Retina (tissue), 1 donor: ENCODE measurements at regions not wholly inside any gene's neighbourhood (a gene's known extent, or its start where the extent isn't known, plus 50 kb on each side); places are given as distances from the start of the nearest gene placed in this dataset.

ENCODE experiments used
- DNase-seq: peaks from one replicate; pipeline ENCODE4 v3.0.0-alpha.2; 2016

DNA sequence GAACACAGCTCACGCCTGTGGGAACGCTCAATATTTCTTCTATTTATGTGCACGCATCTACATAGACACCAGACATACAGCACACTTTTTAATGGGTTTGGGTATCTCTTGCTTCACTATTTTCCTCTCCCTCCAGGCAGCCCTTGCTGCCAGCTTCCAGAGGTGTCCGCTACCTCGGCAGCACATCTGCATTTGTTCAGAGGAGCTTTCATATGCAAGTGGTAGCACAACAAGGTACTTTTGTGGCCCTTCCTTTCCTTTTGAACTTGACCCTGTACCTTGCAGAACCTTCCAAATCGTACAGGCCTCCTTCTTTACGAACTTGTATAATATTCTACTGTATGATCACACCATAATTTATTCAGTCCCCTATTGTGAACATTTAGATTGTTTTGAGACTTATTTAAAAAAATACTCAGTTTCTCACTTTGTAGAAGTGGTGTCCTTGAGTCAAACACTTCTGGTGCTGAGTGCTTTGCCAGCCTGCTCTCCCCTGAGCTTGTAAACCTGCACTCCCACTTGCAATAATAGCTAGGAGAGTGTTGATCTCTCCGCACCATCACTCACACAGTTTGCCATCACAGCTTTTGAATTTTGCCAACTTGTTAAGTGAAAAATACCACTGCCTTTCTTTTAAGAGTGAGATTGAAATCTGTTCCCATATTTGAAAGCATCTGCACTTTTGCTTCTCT lies 106.0 kb upstream of the ZNF32 start:
- no peak for DNase-seq

DNA sequence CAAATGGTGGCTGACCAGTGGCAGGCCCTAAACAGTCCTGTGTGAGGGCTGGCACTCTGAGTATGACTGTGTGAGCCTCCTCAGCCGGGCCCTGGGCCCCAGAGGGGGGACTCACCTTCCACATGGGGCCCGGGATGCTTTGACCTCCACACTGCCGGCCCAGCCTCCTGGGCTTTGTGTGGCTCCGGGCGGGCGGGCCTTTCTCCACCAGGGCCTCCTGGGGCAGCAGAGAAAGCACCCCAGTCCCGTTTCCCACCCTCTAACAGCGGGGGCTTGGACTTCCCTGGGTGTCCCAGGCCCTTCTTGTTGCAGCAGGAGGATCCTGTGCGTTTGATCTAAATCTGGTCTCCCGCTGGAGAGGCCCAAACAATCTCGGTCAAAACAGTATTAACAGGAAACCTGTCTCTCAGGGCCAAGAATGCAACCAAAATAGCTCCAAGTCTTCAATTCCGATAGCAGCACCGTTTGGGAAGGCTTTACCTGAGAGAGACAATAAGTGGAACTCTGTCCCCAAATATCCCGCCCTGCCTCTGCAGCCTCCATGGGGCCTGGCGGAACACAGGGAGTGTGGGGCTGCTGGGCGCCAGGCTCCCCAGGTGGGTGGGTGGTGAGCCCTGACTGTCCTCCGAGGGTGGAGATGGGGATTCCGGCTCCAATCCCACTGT lies 104.8 kb upstream of the ZNF32 start:
- no peak for DNase-seq

GRCh38 chr10:43752682-43753081 lies 104.0 kb upstream of the ZNF32 start:
- no peak for DNase-seq

DNA sequence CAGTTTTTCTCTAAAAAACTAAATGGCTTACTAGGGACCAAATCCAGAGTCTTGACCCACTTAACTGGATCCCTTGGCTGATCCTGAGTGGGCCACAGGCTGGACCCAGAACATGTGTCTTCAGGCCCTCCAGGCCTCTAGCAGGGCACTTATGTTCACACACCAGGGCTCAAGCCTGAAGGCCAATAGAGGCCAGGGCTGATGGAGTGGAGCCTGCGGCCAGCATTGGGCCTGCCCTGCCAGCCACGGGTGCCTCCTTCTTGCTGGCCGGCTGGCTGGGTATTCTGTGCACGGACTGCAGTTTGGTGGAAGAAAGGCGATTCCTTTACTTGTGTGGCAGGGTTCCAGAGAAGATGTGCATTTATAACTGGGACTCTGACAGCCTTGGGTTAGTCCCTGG lies 103.0 kb upstream of the ZNF32 start:
- DNase-seq, result no peak

DNA sequence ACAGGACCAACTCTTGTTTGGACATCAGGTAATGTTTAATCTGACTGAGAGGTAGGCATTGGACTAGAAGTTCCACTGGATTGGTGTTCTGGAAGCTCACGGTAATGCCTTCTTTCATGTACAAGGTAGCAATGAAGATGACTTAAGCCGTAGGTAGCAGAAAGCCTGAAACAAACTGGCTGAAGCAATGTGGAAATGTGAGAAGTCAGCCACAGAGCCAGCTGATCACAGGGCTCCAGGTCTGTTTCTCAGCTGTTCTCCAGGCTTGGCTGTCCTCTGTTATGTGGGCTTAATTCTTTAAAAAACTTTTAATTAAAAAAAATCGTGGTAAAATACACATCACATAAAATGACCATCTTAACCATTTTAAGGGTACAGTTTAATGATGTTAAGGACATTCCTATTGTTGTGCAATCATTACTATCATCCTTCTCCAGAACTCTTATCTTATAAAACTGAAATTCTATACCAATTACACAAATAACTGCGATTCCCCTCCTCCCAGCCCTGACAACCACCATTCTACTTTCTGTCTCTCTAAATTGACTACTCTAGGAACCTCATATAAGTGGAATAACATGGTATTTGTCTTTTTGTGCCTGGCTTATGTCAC lies 101.4 kb upstream of the ZNF32 start:
- DNase-seq, result no peak

- DNase-seq, result no peak
Measured at GRCh38 chr10:43749145-43749576, 100.5 kb upstream of the ZNF32 start.

GRCh38 chr10:43748560-43748959 lies 99.9 kb upstream of the ZNF32 start:
- DNase-seq, result no peak

GRCh38 chr10:43746906-43747305 lies 98.2 kb upstream of the ZNF32 start:
- no peak for DNase-seq

DNA sequence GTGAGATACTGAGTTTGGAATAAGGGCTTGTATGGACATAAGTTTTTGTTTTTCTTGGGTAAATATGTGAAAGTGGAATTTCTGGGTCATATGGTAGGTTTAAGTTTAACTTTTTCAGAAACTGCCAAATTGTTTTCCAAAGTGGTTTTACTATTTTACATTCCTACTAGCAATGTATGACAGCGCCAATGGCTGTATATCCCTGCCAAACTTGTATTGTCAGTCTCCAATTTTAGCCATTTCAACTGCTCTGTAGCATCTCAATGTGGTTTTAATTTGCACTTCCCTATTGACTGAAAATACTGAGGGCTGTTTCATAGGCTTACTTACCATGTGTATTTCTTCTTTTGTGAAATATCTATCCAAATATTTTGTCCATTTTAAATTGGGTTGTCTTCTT lies 90.5 kb upstream of the ZNF32 start:
- DNase-seq, result no peak

GRCh38 chr10:43737003-43737402 lies 88.3 kb upstream of the ZNF32 start:
- no peak for DNase-seq

GRCh38 chr10:43735907-43736306 lies 87.2 kb upstream of the ZNF32 start:
- no peak for DNase-seq

GRCh38 chr10:43734716-43735115 lies 86.0 kb upstream of the ZNF32 start:
- DNase-seq, result no peak

- DNase-seq, result no peak
Measured at GRCh38 chr10:43731486-43731885, 82.8 kb upstream of the ZNF32 start.

- DNase-seq, result no peak
Measured at GRCh38 chr10:43728425-43728824, 79.7 kb upstream of the ZNF32 start.

DNA sequence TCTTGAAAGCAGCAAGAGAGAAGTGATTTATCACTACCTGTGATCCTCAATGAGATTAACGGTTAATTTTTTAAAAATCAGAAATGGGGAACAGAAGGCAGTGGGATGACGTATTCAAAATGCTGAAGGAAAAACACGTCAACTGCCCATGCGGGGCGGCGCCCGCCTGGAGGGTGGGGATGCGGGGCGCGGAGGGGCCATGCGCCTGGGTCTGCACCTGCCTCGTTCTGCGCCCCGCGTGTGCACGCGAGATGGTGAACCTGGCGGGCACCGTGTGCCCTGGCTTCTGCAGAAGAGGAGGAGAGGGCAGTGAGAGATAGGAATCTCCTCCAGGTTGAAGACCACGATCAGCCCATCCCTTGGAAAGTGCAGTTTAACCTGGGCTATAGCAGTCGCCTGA lies 79.3 kb upstream of the ZNF32 start:
- DNase-seq, result no peak

GRCh38 chr10:43715334-43715733 lies 66.7 kb upstream of the ZNF32 start:
- no peak for DNase-seq

DNA sequence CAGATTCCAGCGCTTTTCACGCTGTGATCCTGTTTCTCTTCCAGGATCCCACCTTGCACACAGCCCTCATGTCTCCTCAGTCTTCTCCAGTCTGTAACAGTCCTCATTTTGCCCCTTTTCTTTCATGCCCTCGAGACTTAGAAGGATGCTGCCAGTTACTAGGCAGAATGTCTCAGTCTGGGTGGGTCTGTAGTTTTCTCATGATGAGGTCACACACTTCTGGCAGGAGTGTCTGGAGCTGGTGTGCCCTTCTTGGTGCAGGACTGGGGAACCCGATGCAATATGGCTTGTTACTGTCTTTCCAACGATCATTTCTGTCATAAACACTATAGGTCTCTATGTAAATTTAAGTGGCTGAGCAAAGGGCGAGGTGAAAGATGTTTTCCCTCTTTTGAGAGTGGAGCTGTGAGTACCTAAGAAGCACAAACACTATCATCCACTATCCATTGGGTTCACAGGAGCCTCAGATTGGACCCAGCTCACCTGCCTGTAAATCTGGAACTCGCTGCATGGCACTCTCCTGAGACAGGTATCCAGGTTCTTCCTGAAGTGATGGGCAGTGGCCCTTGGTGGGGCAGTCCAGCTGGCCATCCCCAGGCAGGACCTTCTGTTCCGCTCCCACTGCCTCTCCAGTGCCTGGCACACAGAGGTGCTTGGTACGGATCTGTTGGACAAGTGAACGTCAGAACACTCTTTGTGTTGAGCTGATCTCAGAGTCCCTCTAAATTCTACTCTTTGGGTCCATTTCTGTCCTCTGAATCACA lies 64.3 kb upstream of the ZNF32 start:
- DNase-seq, result no peak

- DNase-seq, result no peak
Measured at GRCh38 chr10:43710772-43711471, 62.2 kb upstream of the ZNF32 start.

GRCh38 chr10:43708262-43708661 lies 59.6 kb upstream of the ZNF32 start:
- DNase-seq, result no peak

DNA sequence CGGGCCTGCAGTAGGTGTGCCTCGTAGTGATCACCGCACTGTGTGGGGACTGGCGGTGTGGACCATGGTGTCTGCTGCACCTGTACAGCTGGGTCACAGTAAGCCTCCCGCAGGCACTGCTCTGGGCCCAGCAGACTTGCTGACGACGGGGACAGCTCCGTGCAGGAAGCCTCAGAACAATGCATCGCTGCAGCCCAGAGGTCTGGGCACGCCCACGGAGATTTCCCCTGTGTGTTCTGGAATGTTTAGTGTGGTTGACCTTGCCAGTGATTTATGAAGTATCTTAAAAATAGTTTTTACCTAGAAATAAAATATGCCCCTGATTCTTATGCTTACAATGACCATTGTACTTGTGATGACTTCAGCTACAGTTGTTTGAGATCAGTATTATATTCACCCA lies 59.1 kb upstream of the ZNF32 start:
- DNase-seq, result no peak

DNA sequence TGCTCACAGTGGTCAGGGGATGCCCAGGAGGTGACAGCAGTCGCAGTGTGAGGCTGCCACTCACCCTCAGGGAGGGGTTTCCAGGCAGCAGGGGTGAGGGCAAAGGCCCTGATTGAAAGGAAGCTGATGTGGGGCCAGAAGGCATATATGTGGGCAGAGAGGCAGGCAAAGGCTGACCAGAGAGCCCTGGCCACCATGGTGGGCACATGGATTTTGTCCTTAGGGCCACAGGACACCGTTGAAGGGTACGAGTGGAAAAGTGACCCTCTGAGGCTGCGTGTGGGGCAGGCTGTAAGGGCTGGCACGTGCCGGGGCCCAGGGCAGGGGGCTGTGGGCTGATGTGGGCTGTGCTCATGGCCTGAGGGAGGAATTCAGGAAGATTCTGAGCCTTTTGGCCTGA lies 57.5 kb upstream of the ZNF32 start:
- DNase-seq, result no peak

DNA sequence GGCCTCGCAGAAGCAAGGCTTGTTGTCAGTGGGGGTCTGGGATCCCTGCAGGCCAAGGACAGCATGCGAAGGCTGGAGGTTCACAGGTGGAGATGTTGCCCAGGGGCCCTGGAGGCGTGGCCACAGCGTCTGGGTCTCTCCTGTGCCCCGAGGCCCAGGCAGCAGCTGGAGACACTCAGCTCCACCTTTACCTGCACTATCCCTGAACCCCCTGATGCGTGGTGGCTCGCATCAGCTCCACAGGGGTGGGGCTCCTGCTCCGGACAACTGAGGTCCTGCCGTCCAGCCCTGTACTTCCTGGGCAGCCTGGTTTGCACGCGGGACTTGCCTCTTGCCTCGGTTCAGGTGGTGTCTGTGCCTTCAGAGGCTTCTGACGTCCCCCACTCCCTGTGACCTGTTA lies 54.6 kb upstream of the ZNF32 start:
- DNase-seq, result no peak

DNA sequence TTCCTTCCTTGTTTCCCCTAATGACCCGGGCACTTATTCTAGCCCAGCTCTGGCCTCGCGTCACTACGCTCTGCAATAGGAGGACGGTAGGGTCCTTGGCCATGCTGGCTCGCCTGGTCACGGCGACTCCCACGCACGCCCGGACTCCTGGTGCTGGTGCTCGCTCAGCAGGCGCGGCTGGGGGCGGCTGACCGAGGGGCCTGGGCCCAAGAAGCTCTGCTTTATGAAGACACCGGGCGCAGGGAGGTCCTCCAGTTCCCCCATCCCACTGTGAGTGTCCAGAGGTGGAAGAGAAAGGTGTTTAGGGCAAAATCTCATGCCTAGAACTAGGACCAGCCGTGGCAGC lies 54.2 kb upstream of the ZNF32 start:
- DNase-seq, result no peak
